CD8-positive, alpha-beta memory T cell (primary cell): ENCODE measurements at regions not wholly inside any gene's neighbourhood (a gene's known extent, or its start where the extent isn't known, plus 50 kb on each side); places are given as distances from the start of the nearest gene placed in this dataset.

ENCODE experiments used
- CTCF ChIA-PET: fragments of 350-600 bp; sonication (Branson Sonifier 250); formaldehyde crosslinking; loops from one replicate; lab custom pipeline; 2021; ENCODE audit warnings: antibody characterized with exemption; lab: Charles Lee
- POLR2A ChIA-PET: fragments of 350-600 bp; sonication (Branson Sonifier 250); formaldehyde crosslinking; loops from one replicate; lab custom pipeline; 2021; ENCODE audit warnings: antibody characterized with exemption; lab: Charles Lee
- DNase-seq, 5 donors: peaks; one replicate each; pipeline versions ENCODE4 v3.0.0 to v3.0.0-alpha.2; 2020 to 2022; ENCODE audit warnings: mixed read lengths in 1 of 5
- H3K27ac ChIP-seq: one replicate; pipeline ENCODE4 v1.7.0; 2013; ENCODE audit warnings: low read depth, mild to moderate bottlenecking, low read length, moderate library complexity
- H3K27me3 ChIP-seq: 2 replicates; pipeline ENCODE4 v1.7.0; 2013; ENCODE audit warnings: low read length, mild to moderate bottlenecking; ENCODE audit not compliant: insufficient read depth, poor library complexity, severe bottlenecking
- H3K36me3 ChIP-seq: 2 replicates; pipeline ENCODE4 v1.7.0; 2013; ENCODE audit warnings: mild to moderate bottlenecking, low read length, moderate library complexity; ENCODE audit not compliant: insufficient read depth
- H3K4me1 ChIP-seq: 2 replicates; pipeline ENCODE4 v1.7.0; 2013; ENCODE audit warnings: mild to moderate bottlenecking, low read length, moderate library complexity; ENCODE audit not compliant: insufficient read depth
- H3K4me3 ChIP-seq: 2 replicates; pipeline ENCODE4 v1.7.0; 2013; ENCODE audit warnings: mild to moderate bottlenecking, low read length
- H3K9me3 ChIP-seq: 2 replicates; pipeline ENCODE4 v1.7.0; 2013; ENCODE audit warnings: mild to moderate bottlenecking, low read length
- H3K27ac Mint-ChIP-seq, 8 donors: one replicate each; pipeline ENCODE4 v1.8.0; 2020 to 2021; ENCODE audit warnings: mixed read lengths in 8 of 8, mild to moderate bottlenecking in 6 of 8, inconsistent platforms in 3 of 8, moderate library complexity in 3 of 8
- H3K27me3 Mint-ChIP-seq, 2 donors: one replicate each; pipeline ENCODE4 v1.8.0; 2020 to 2021; ENCODE audit warnings: mixed read lengths in 2 of 2, mild to moderate bottlenecking in 1 of 2, moderate library complexity in 1 of 2
- H3K36me3 Mint-ChIP-seq, 3 donors: one replicate each; pipeline ENCODE4 v1.8.0; 2020 to 2021; ENCODE audit warnings: mixed read lengths in 3 of 3, inconsistent platforms in 1 of 3, mild to moderate bottlenecking in 1 of 3
- H3K4me1 Mint-ChIP-seq, 3 donors: one replicate each; pipeline ENCODE4 v1.8.0; 2020 to 2021; ENCODE audit warnings: mixed read lengths in 3 of 3, inconsistent platforms in 1 of 3, mild to moderate bottlenecking in 1 of 3
- H3K4me3 Mint-ChIP-seq, 7 donors: one replicate each; pipeline ENCODE4 v1.8.0; 2020 to 2021; ENCODE audit warnings: mixed read lengths in 7 of 7, mild to moderate bottlenecking in 6 of 7, moderate library complexity in 4 of 7, inconsistent platforms in 2 of 7
- H3K9me3 Mint-ChIP-seq, 5 donors: one replicate each; pipeline ENCODE4 v1.8.0; 2020 to 2022; ENCODE audit warnings: mixed read lengths in 5 of 5, mild to moderate bottlenecking in 3 of 5, moderate library complexity in 2 of 5, inconsistent platforms in 1 of 5

DNA sequence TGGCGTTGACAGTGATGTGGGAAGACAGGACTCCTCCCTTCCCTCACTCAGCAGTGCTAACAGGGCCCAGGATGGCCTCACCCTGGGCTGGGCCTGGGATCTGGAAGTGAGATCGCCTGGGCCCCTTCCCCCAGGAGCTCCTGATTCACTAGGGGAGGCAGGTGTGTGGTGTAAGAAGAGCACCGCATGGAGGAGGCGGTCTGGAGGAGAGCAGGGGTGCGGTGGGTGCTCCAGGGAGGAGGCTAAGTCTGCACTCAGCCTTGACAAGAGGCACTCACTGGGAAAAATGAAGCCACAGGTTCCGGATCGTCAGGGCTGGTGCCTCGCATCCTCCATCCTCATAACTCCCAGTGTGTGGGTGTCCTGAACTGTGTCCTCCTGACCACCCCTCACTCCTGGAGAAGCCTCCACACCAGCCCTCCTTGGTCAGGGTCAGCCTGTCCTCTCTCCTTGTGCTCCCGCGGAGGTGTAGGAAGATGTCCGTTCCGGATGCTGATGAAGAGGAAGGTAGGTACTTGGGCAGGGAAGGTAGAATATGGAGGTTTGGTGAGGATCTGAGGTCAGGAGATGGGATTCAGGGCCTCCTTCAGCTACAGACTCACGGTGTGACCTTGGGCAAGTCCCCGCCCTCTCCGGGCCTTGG is 142.1 kb upstream of the WNT4 start:
- no peaks in the 10 kb centered on the region for H3K27me3 ChIP-seq
- no peaks in the 10 kb centered on the region for H3K4me1 ChIP-seq
- H3K4me1 Mint-ChIP-seq = no peaks in the 10 kb centered on the region
- no peaks in the 10 kb centered on the region for H3K9me3 Mint-ChIP-seq
- H3K9me3 ChIP-seq = no peaks in the 10 kb centered on the region
- H3K36me3 ChIP-seq = no peaks in the 10 kb centered on the region
- no peak for DNase-seq
- ChIA-PET POLR2A (no interaction called here), CTCF (no interaction called here)
- peaks cover 22 to 24% of the 10 kb centered on the region in 2 donors for H3K27me3 Mint-ChIP-seq
- no peak overlapping the region for H3K4me3 Mint-ChIP-seq
- no peaks in the 10 kb centered on the region for H3K36me3 Mint-ChIP-seq
- no peak overlapping the region for H3K27ac ChIP-seq
- no peak overlapping the region for H3K27ac Mint-ChIP-seq
- H3K4me3 ChIP-seq = no peak overlapping the region

- no peaks in the 10 kb centered on the region for H3K27me3 ChIP-seq
- Mint-ChIP-seq H3K4me3 (no peak overlapping the region), H3K36me3 (no peaks in the 10 kb centered on the region), H3K9me3 (no peaks in the 10 kb centered on the region), H3K4me1 (no peaks in the 10 kb centered on the region), H3K27me3 (peaks cover 22 to 27% of the 10 kb centered on the region in 2 donors), H3K27ac (no peak overlapping the region)
- CTCF ChIA-PET = no interaction called here
- H3K4me3 ChIP-seq = no peak overlapping the region
- peak overlapping the region; percentile 44 for H3K27ac ChIP-seq
- no peaks in the 10 kb centered on the region for H3K9me3 ChIP-seq
- no peak for DNase-seq
- POLR2A ChIA-PET = no interaction called here
- H3K4me1 ChIP-seq = no peaks in the 10 kb centered on the region
- no peaks in the 10 kb centered on the region for H3K36me3 ChIP-seq
These were observed 142.9 kb upstream of the WNT4 start for GRCh38 chr1:22285549-22286396.

GRCh38 chr1:22286491-22286890 is 143.6 kb upstream of the WNT4 start:
- peaks cover 22 to 28% of the 10 kb centered on the region in 2 donors for H3K27me3 Mint-ChIP-seq
- H3K27ac Mint-ChIP-seq = peak overlapping the region in 1 of 8 donors; percentile 64
- no peak overlapping the region for H3K4me3 Mint-ChIP-seq
- H3K36me3 Mint-ChIP-seq = no peaks in the 10 kb centered on the region
- H3K9me3 Mint-ChIP-seq = no peaks in the 10 kb centered on the region
- Histone ChIP-seq H3K27ac (peak overlapping the region; percentile 44), H3K4me1 (no peaks in the 10 kb centered on the region), H3K4me3 (no peak overlapping the region), H3K9me3 (no peaks in the 10 kb centered on the region), H3K27me3 (no peaks in the 10 kb centered on the region), H3K36me3 (no peaks in the 10 kb centered on the region)
- no peaks in the 10 kb centered on the region for H3K4me1 Mint-ChIP-seq
- ChIA-PET POLR2A (no interaction called here), CTCF (no interaction called here)
- DNase-seq = no peak

GRCh38 chr1:22287273-22287672 is 144.4 kb upstream of the WNT4 start:
- no peaks in the 10 kb centered on the region for H3K36me3 ChIP-seq
- H3K27me3 ChIP-seq = no peaks in the 10 kb centered on the region
- H3K9me3 Mint-ChIP-seq = no peaks in the 10 kb centered on the region
- H3K27ac Mint-ChIP-seq = no peak overlapping the region
- DNase-seq = no peak
- H3K27ac ChIP-seq = no peak overlapping the region
- H3K9me3 ChIP-seq = no peaks in the 10 kb centered on the region
- no peaks in the 10 kb centered on the region for H3K4me1 Mint-ChIP-seq
- no peaks in the 10 kb centered on the region for H3K36me3 Mint-ChIP-seq
- ChIA-PET POLR2A (no interaction called here), CTCF (no interaction called here)
- H3K27me3 Mint-ChIP-seq = peaks cover 23 to 27% of the 10 kb centered on the region in 2 donors
- no peak overlapping the region for H3K4me3 Mint-ChIP-seq
- H3K4me3 ChIP-seq = no peak overlapping the region
- no peaks in the 10 kb centered on the region for H3K4me1 ChIP-seq

GRCh38 chr1:22287946-22288520 is 145.1 kb upstream of the WNT4 start:
- Histone ChIP-seq H3K27ac (no peak overlapping the region), H3K9me3 (no peaks in the 10 kb centered on the region), H3K36me3 (no peaks in the 10 kb centered on the region), H3K4me1 (no peaks in the 10 kb centered on the region), H3K27me3 (no peaks in the 10 kb centered on the region), H3K4me3 (no peak overlapping the region)
- ChIA-PET POLR2A (no interaction called here), CTCF (no interaction called here)
- H3K4me1 Mint-ChIP-seq = no peaks in the 10 kb centered on the region
- no peak overlapping the region for H3K4me3 Mint-ChIP-seq
- DNase-seq = no peak
- H3K36me3 Mint-ChIP-seq = no peaks in the 10 kb centered on the region
- no peaks in the 10 kb centered on the region for H3K9me3 Mint-ChIP-seq
- H3K27ac Mint-ChIP-seq = no peak overlapping the region
- H3K27me3 Mint-ChIP-seq = peaks cover 23 to 29% of the 10 kb centered on the region in 2 donors

DNA sequence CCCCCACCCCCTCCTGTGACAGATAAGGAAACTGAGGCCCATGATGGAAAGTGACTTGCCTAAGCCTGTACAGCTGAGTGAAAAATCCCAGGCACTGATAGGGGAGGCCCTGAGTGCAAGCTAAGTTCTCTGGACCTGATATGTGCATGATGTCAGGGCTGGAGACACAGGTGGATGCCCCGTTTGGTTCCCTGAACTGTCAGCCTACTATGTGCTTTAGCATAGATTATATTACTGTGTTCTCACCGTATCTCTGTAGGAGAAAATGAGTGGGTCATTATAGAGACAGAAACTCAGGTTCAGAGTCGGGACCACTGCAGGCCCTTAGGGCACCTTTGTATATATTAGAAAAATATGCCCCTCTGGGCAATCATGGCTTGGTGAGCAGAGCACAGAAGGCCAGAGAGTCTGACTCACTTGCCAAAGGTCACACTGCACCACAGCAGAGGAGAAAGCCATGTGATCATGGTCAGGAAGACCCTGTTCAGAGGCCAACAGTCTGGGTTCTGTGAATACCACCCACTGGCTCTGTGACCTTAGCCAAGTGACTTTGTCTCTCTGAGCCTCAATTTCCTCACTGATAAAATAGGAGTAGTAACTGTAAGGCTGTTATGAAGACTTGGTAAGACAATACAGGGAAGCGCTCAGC is 145.8 kb upstream of the WNT4 start:
- Mint-ChIP-seq H3K27ac (no peak overlapping the region), H3K36me3 (no peaks in the 10 kb centered on the region), H3K9me3 (no peaks in the 10 kb centered on the region), H3K4me3 (no peak overlapping the region), H3K27me3 (peaks cover 26 to 30% of the 10 kb centered on the region in 2 donors), H3K4me1 (no peaks in the 10 kb centered on the region)
- Histone ChIP-seq H3K4me3 (no peak overlapping the region), H3K27ac (no peak overlapping the region), H3K27me3 (no peaks in the 10 kb centered on the region), H3K36me3 (no peaks in the 10 kb centered on the region), H3K4me1 (no peaks in the 10 kb centered on the region), H3K9me3 (no peaks in the 10 kb centered on the region)
- DNase-seq = no peak
- POLR2A ChIA-PET = no interaction called here
- CTCF ChIA-PET = no interaction called here

GRCh38 chr1:22289307-22289995 is 146.6 kb upstream of the WNT4 start:
- H3K27ac Mint-ChIP-seq = peak overlapping the region in 1 of 8 donors; percentile 73

More at GRCh38 chr1:22289307-22289995, 146.6 kb upstream of the WNT4 start:
- Mint-ChIP-seq H3K9me3 (peaks cover 0 to 5% (median 0%) of the 10 kb centered on the region in 5 donors), H3K4me1 (no peaks in the 10 kb centered on the region), H3K36me3 (no peaks in the 10 kb centered on the region), H3K27me3 (peaks cover 30 to 34% of the 10 kb centered on the region in 2 donors), H3K4me3 (no peak overlapping the region)
- Histone ChIP-seq H3K27me3 (no peaks in the 10 kb centered on the region), H3K4me3 (no peak overlapping the region), H3K4me1 (no peaks in the 10 kb centered on the region), H3K27ac (no peak overlapping the region), H3K36me3 (no peaks in the 10 kb centered on the region), H3K9me3 (no peaks in the 10 kb centered on the region)
- ChIA-PET POLR2A (no interaction called here), CTCF (no interaction called here)
- no peak for DNase-seq
